Thoracic aorta (tissue), 2 donors: ENCODE measurements at regions not wholly inside any gene's neighbourhood (a gene's known extent, or its start where the extent isn't known, plus 50 kb on each side); places are given as distances from the start of the nearest gene placed in this dataset.
"Not testable (repeated sequence)": the region's sequence is repeated elsewhere in the genome, so short reads cannot be mapped to it uniquely, and the experiment has no call there.

Source experiments
- ATAC-seq: fragments of 150-250 bp; one replicate; pipeline ENCODE4 v1.8.0; 2017; ENCODE audit warnings: low read depth; ENCODE audit not compliant: insufficient number of reproducible peaks, low FRiP score
- DNase-seq: peaks from one replicate; pipeline ENCODE4 v3.0.0-alpha.2; 2020; ENCODE audit warnings: low spot score
- H3K27ac ChIP-seq, 2 donors: fragments of 200-600 bp; sonication (generic); 1 replicate in 1 of 2; 2 replicates in 1 of 2; pipeline ENCODE4 v1.5.1; 2016; ENCODE audit warnings: mild to moderate bottlenecking in 2 of 2, moderate library complexity in 2 of 2
- H3K27me3 ChIP-seq: fragments of 200-600 bp; sonication (generic); replicated peaks from 2 replicates; pipeline ENCODE4 v1.6.0; 2016; ENCODE audit warnings: mild to moderate bottlenecking; ENCODE audit not compliant: insufficient read depth
- H3K36me3 ChIP-seq: fragments of 200-600 bp; sonication (generic); one replicate; pipeline ENCODE4 v1.5.1; 2016
- H3K4me1 ChIP-seq, 2 donors: fragments of 200-600 bp; sonication (generic); 1 replicate in 1 of 2; 2 replicates in 1 of 2; pipeline versions ENCODE4 v1.5.1 to v1.6.0; 2016; ENCODE audit warnings: low read depth in 2 of 2, mild to moderate bottlenecking in 1 of 2; ENCODE audit not compliant: control insufficient read depth in 1 of 2
- H3K4me3 ChIP-seq: fragments of 200-600 bp; sonication (generic); 2 replicates; pipeline ENCODE4 v1.5.1; 2016; ENCODE audit warnings: mild to moderate bottlenecking
- H3K9me3 ChIP-seq: fragments of 200-600 bp; sonication (generic); 2 replicates; pipeline ENCODE4 v1.5.1; 2016
- TF ChIP-seq, protein P1 (sequence below): fragments of 200-600 bp; sonication (generic); IDR thresholded peaks from one replicate; pipeline ENCODE4 v1.5.1; 2019; ENCODE audit warnings: antibody characterized with exemption

DNA sequence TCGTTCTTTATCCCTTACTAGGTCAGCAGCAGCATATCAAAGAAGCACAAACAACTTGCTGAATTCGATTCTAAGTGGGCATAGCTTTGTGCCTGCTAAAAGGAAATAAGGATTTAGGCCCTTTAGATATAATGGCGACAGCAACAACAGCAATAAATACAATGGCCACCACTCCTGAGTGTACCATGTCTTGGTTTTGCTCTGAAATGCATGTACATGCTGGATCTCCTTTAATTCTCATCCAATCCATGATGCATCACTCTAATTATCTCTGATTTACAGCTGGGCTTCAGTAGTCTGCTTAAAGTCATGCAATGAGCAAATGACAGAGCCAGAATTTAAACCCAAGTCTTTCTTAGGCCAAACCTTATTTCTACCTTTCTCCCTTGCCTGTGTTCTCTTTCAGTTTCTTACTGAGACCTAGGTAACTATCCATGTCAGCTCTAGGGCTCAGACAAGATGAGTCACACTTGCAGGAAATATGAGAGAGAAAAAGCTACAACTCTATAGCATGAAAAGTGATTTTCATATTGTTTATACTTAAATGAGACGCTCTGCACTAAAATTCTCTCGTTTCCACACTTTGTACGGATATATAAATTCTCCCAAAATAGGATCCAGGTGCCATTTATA is 111.8 kb downstream of the HMHB1 start:
- TF ChIP-seq, protein P1, sequence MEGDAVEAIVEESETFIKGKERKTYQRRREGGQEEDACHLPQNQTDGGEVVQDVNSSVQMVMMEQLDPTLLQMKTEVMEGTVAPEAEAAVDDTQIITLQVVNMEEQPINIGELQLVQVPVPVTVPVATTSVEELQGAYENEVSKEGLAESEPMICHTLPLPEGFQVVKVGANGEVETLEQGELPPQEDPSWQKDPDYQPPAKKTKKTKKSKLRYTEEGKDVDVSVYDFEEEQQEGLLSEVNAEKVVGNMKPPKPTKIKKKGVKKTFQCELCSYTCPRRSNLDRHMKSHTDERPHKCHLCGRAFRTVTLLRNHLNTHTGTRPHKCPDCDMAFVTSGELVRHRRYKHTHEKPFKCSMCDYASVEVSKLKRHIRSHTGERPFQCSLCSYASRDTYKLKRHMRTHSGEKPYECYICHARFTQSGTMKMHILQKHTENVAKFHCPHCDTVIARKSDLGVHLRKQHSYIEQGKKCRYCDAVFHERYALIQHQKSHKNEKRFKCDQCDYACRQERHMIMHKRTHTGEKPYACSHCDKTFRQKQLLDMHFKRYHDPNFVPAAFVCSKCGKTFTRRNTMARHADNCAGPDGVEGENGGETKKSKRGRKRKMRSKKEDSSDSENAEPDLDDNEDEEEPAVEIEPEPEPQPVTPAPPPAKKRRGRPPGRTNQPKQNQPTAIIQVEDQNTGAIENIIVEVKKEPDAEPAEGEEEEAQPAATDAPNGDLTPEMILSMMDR, result no peak
- H3K27me3 ChIP-seq, result no peaks in the 10 kb centered on the region
- no peaks in the 10 kb centered on the region for H3K36me3 ChIP-seq
- no peak for ATAC-seq
- H3K9me3 ChIP-seq, result no peaks in the 10 kb centered on the region
- peaks cover 0 to 3% of the 10 kb centered on the region in 2 donors for H3K4me1 ChIP-seq
- H3K27ac ChIP-seq, result no peak overlapping the region
- no peak overlapping the region for H3K4me3 ChIP-seq
- no peak for DNase-seq

DNA sequence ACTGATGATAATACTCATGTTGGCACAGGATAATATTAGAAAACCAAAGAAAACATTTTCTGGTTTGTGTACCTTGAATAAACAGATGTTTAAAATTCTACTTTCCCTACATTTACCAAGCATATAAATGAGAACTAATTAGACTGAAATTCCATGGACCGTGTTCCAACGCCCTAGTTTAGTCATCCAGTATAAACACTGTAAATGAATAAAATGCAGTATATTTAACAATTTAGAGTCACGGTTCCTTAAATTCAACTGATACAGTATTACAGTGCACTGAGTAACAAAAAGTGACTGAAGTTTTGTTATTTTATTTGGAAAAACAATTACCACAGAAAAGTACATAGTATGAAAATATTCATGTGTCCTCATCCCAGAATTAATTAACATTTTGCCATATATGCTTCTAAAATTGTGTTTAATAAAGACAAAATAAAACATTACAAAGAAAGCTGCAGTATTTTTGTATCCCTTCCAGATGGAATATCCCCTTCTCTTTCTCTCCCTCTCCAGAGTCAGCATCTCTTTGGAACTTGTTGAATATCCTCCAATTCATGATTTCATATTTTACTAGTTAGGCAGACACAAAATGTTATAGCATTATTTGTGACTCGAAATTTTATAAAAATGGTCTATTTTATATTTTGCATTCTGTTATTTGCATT is 112.5 kb downstream of the HMHB1 start:
- H3K4me1 ChIP-seq, result peaks cover 0 to 3% of the 10 kb centered on the region in 2 donors

DNA sequence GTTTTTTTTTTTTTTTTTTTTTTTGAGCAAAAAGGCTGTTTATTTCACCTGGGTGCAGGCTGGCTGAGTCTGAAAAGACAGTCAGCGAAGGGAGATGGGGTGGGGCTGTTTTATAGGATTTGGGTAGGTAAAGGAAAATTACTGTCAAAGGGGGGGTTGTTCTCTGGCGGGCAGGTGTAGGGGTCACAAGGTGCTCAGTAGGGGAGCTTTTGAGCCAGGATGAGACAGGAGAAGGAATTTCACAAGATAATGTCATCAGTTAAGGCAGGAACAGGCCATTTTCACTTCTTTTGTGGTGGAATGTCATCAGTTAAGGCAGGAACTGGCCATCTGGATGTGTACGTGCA is 113.0 kb downstream of the HMHB1 start:
- not testable (repeated sequence) for H3K4me1 ChIP-seq, ATAC-seq, DNase-seq, H3K27ac ChIP-seq, H3K27me3 ChIP-seq, H3K4me3 ChIP-seq, H3K36me3 ChIP-seq, H3K9me3 ChIP-seq

More for the DNA sequence above, 112.5 kb downstream of the HMHB1 start:
- no peaks in the 10 kb centered on the region for H3K36me3 ChIP-seq
- ATAC-seq (no peak), DNase-seq (no peak)
- no peak overlapping the region for H3K4me3 ChIP-seq
- H3K27ac ChIP-seq, result no peak overlapping the region
- H3K27me3 ChIP-seq, result no peaks in the 10 kb centered on the region
- TF ChIP-seq, protein P1, result no peak
- H3K9me3 ChIP-seq, result no peaks in the 10 kb centered on the region

DNA sequence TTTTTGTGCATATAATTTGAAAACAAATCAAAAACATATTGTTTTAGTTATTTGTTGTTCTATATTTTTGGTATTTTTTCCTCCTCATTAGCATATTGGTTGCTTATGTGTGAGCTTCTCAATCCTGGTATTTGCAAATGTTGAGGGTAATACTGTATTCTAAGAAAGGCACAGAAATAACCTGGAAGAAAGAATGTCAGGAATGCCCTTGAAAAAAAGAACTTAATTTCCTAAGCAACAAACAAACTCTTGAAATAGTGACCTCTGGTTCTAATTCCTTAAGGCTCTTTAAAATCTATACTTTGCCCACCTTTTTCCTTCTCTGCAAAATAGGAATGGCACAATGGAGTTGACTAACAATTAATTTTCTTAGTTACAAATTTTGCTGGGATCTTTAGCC is 117.5 kb downstream of the HMHB1 start:
- Histone ChIP-seq H3K4me3 (no peak overlapping the region), H3K4me1 (no peaks in the 10 kb centered on the region), H3K9me3 (no peaks in the 10 kb centered on the region), H3K27ac (no peak overlapping the region), H3K27me3 (no peaks in the 10 kb centered on the region), H3K36me3 (no peaks in the 10 kb centered on the region)
- ATAC-seq (no peak), DNase-seq (no peak)
- TF ChIP-seq, protein P1, result no peak

DNA sequence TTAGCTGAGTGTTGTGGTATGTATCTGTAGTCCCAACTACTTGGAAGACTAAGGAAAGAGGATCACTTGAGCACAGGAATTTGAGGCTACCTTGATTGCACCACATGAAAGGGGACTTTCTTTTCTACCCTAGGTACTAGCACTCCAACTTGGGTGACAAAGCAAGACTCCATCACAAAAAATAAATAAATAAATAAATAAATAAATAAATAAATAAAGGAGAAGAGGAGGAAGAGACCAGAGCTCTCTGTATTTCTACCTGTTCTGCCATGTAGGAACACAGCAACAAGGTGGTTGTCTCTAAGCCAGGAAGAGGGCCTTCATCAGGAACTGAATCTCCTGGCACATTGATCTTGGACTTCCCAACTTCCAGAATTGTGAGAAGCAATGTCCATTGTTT is 118.6 kb downstream of the HMHB1 start:
- TF ChIP-seq, protein P1, result no peak
- Histone ChIP-seq H3K36me3 (no peaks in the 10 kb centered on the region), H3K9me3 (no peaks in the 10 kb centered on the region), H3K27ac (no peak overlapping the region), H3K4me3 (no peak overlapping the region), H3K27me3 (no peaks in the 10 kb centered on the region), H3K4me1 (no peaks in the 10 kb centered on the region)
- DNase-seq, result no peak
- no peak for ATAC-seq
